Adrenal gland (tissue), 9 donors: ENCODE measurements at regions not wholly inside any gene's neighbourhood (a gene's known extent, or its start where the extent isn't known, plus 50 kb on each side); places are given as distances from the start of the nearest gene placed in this dataset.

Experiments used
- DNase-seq, 7 donors: peaks; one replicate each; pipeline ENCODE4 v3.0.0-alpha.2; 2019 to 2020
- H3K27ac ChIP-seq, 5 donors: fragments of 200-600 bp; sonication (generic) in 4 of 5; 1 replicate in 3 of 5; 2 replicates in 2 of 5; pipeline versions ENCODE4 v1.5.1 to v1.8.0; 2016 to 2020; ENCODE audit warnings: mild to moderate bottlenecking in 1 of 5
- H3K27me3 ChIP-seq: fragments of 200-600 bp; 2 replicates; pipeline ENCODE4 v1.8.0; 2021
- H3K36me3 ChIP-seq, 2 donors: fragments of 200-600 bp; replicated peaks in 1 of 2; 1 replicate in 1 of 2; 2 replicates in 1 of 2; pipeline versions ENCODE4 v1.5.1 to v1.8.0; 2018 to 2022
- H3K4me1 ChIP-seq, 2 donors: fragments of 200-600 bp; replicated peaks in 1 of 2; 1 replicate in 1 of 2; 2 replicates in 1 of 2; pipeline versions ENCODE4 v1.5.1 to v1.8.0; 2018 to 2021
- H3K4me3 ChIP-seq, 4 donors: fragments of 200-600 bp; sonication (generic) in 3 of 4; one replicate each; pipeline ENCODE4 v1.5.1; 2016 to 2018
- H3K9me3 ChIP-seq, 3 donors: fragments of 200-600 bp; sonication (generic) in 1 of 3; replicated peaks in 1 of 3; 1 replicate in 2 of 3; 2 replicates in 1 of 3; pipeline versions ENCODE4 v1.5.1 to v1.8.0; 2016 to 2021
- POLR2A ChIP-seq, 2 donors: fragments of 450-650 bp; IDR thresholded peaks; one replicate each; pipeline ENCODE4 v1.6.1; 2017; ENCODE audit warnings: antibody characterized with exemption in 2 of 2, mild to moderate bottlenecking in 2 of 2, moderate library complexity in 1 of 2
- WGBS, 4 donors: extraction: QIAGEN DNeasy Blood & Tissue Kit in 2 of 4; methylation state at CpG; one replicate each; pipeline versions ENCODE4 v1.1.5 to v1.1.7; 2013 to 2017; 5-methylcytosine and 5-hydroxymethylcytosine counted together
- intact Hi-C, 2 donors: fragments of 100-400 bp; cut with DNase I; formaldehyde crosslinking; loops; one replicate each; pipeline versions ENCODE4 v1.14.1 to v1.15.0; 2022 to 2023
- TF ChIP-seq, protein P1 (sequence below), 6 experiments: fragments of 450-650 bp in 4 of 6; fragments of 200-600 bp in 2 of 6; sonication (generic) in 1 of 6; IDR thresholded peaks; 1 replicate in 5 of 6; 2 replicates in 1 of 6; pipeline versions ENCODE4 v1.5.1 to v1.8.0; 2016 to 2021; ENCODE audit warnings: antibody characterized with exemption in 6 of 6, mild to moderate bottlenecking in 2 of 6, moderate library complexity in 1 of 6
- donor health status: healthy with polysubstance abuse.
- donor health status: Bipolar disorder and iron deficiency.
- donor health status: DM: yes; HTN: yes; CAD: no.
- donor health status: DM: no; HTN: no; CAD: no.
- donor health status: DM: no; HTN: no; CAD: no.

DNA sequence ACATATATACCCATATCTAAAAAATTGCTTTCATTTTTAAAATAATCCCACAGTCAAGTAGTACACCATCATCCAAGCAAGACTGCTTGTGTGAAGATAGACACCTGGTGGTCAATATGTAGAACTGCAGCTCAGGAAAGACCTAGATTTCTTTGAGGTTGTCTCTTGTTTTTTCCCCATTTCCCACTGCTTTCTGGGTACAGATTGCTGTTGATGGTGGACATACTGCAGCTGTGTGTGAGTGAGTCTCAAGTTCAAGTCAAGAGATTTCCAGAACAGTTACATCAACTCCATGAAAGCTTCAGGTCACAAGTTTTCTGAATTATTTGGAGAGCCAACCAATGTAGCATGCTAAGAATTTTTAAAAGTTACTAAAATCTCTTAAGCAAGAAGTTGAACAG is 306.4 kb downstream of the DUSP10 start:
- intact Hi-C loops: loop anchor here in 1 of 2 donors (10.0 kb wide), 2 partner anchors 171 to 561 kb away; partner anchors contain the start of gene HLX

DNA sequence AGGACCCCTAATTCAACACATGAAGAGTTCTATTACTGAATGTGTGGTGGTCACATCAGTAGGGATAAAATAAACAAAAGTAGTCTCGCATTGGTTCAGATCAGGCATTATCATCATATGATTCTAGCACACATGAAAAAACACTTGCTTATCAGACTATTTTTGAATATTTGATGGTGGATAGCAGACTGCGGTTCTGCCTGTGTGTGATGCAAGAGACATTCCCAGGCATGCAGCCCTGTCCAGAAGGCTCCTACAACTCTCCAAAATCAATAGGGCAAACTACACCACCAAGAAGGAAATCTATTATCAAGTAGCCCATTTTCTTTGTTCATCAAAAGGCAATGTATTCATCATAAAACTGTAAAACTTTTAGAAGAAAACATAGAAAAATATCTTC is 304.7 kb downstream of the DUSP10 start:
- Histone ChIP-seq H3K27ac (no peak overlapping the region), H3K4me3 (no peak overlapping the region), H3K9me3 (no peaks in the 10 kb centered on the region), H3K27me3 (no peaks in the 10 kb centered on the region), H3K4me1 (no peaks in the 10 kb centered on the region), H3K36me3 (no peaks in the 10 kb centered on the region)
- intact Hi-C loops: loop anchor here in 1 of 2 donors (10.0 kb wide), 2 partner anchors 172 to 562 kb away; partner anchors contain the start of gene HLX
- 58 to 70% (median 64%) methylated on average over 2 of the region's 2 CpGs for WGBS, 4 donors
- DNase-seq: no peak
- no peak for TF ChIP-seq POLR2A (IDR thresholded peaks at IDR 0.05)
- TF ChIP-seq, protein P1, sequence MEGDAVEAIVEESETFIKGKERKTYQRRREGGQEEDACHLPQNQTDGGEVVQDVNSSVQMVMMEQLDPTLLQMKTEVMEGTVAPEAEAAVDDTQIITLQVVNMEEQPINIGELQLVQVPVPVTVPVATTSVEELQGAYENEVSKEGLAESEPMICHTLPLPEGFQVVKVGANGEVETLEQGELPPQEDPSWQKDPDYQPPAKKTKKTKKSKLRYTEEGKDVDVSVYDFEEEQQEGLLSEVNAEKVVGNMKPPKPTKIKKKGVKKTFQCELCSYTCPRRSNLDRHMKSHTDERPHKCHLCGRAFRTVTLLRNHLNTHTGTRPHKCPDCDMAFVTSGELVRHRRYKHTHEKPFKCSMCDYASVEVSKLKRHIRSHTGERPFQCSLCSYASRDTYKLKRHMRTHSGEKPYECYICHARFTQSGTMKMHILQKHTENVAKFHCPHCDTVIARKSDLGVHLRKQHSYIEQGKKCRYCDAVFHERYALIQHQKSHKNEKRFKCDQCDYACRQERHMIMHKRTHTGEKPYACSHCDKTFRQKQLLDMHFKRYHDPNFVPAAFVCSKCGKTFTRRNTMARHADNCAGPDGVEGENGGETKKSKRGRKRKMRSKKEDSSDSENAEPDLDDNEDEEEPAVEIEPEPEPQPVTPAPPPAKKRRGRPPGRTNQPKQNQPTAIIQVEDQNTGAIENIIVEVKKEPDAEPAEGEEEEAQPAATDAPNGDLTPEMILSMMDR (IDR thresholded peaks at IDR 0.05): no peak

More for the DNA sequence above, 306.4 kb downstream of the DUSP10 start:
- Histone ChIP-seq H3K27me3 (no peaks in the 10 kb centered on the region), H3K36me3 (no peaks in the 10 kb centered on the region), H3K27ac (no peak overlapping the region), H3K9me3 (no peaks in the 10 kb centered on the region), H3K4me1 (no peaks in the 10 kb centered on the region), H3K4me3 (no peak overlapping the region)
- DNase-seq: no peak
- no peak for TF ChIP-seq POLR2A (IDR thresholded peaks at IDR 0.05)
- TF ChIP-seq, protein P1 (IDR thresholded peaks at IDR 0.05): peak; percentile 76 to 96 (median 90)

DNA sequence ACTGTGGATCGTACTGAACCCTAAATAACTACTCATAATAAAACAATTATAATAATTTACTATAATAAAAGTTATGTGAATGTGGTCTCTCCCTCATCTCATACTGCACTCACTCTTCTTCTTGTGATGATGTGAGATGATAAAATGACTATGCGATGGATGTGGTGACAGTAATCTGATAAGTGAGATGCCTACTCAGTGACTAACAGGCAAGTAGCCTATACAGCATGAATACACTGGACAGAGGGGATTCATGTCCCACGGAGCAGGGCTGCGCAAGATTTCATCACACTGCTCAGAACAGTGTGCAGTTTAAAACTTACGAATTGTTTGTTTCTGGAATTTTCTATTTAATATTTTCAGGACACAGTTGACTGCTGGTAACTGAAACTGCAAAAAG is 304.0 kb downstream of the DUSP10 start:
- Histone ChIP-seq H3K27me3 (peaks cover 2% of the 10 kb centered on the region), H3K4me3 (no peak overlapping the region), H3K36me3 (no peaks in the 10 kb centered on the region), H3K9me3 (no peaks in the 10 kb centered on the region), H3K27ac (no peak overlapping the region), H3K4me1 (no peaks in the 10 kb centered on the region)
- intact Hi-C loops: loop anchor here in 1 of 2 donors (10.0 kb wide), 2 partner anchors 173 to 563 kb away; partner anchors contain the start of gene HLX
- TF ChIP-seq, protein P1 (IDR thresholded peaks at IDR 0.05): no peak
- TF ChIP-seq POLR2A (IDR thresholded peaks at IDR 0.05): no peak
- DNase-seq: no peak
- 77 to 83% (median 79%) methylated on average over 5 of the region's 5 CpGs for WGBS, 4 donors

DNA sequence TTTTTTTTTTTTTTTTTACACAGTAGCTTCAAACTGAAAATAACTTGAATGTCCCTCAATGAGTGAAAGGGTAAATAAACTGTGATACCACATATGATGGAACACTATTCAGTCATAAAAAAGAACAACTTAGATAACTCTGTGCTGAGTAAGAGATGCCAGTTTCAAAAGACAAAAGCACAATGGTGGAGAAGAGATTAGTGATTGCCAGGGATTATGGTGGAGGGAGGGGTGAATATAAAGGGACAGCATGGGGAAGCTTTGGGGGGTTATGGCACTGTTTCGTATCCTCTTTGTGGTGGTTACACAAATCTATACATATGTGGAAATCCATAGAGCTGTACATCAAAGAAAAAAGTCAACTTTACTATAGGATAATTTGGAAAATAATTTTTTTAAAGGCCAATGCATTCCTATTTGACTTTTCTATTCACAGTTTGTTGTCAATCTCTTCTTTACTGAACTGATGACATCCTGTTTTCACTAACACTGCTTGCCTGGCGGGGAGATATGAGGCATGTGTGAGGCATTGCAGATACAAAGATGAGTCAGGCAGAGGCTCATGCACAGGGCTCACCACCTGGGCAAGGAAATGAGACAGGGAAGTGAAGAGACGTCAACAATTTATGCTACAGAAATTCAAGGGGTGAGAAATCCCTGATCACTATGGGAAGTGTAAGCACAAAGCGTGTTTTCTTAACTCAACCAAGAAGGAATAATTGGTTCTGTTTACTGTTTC is 302.7 kb downstream of the DUSP10 start:
- TF ChIP-seq, protein P1 (IDR thresholded peaks at IDR 0.05): no peak
- no peak for TF ChIP-seq POLR2A (IDR thresholded peaks at IDR 0.05)
- intact Hi-C loops: loop anchor here in 1 of 2 donors (10.0 kb wide), 2 partner anchors 174 to 564 kb away; partner anchors contain the start of gene HLX
- 64 to 71% (median 66%) methylated on average over 4 of the region's 4 CpGs for WGBS, 4 donors
- Histone ChIP-seq H3K9me3 (no peaks in the 10 kb centered on the region), H3K27ac (no peak overlapping the region), H3K4me3 (no peak overlapping the region), H3K4me1 (no peaks in the 10 kb centered on the region), H3K36me3 (no peaks in the 10 kb centered on the region), H3K27me3 (peaks cover 6% of the 10 kb centered on the region)
- peak in 1 of 7 donors; percentile 26 for DNase-seq
